Gastroesophageal sphincter (tissue), 3 donors: ENCODE measurements at regions not wholly inside any gene's neighbourhood (a gene's known extent, or its start where the extent isn't known, plus 50 kb on each side); places are given as distances from the start of the nearest gene placed in this dataset.

Source experiments
- CTCF ChIP-seq, 4 experiments: fragments of 200-600 bp in 2 of 4; fragments of 450-650 bp in 2 of 4; sonication (generic) in 1 of 4; IDR thresholded peaks; one replicate each; pipeline ENCODE4 v1.5.1; 2017 to 2019; ENCODE audit warnings: antibody characterized with exemption in 4 of 4, mild to moderate bottlenecking in 2 of 4, moderate library complexity in 2 of 4
- EP300 ChIP-seq: sonication (generic); formaldehyde crosslinking; IDR thresholded peaks from one replicate; pipeline ENCODE4 v1.6.1; 2017; ENCODE audit warnings: antibody characterized with exemption, mild to moderate bottlenecking
- POLR2A ChIP-seq, 2 donors: fragments of 450-650 bp; IDR thresholded peaks; one replicate each; pipeline ENCODE4 v1.6.1; 2017; ENCODE audit warnings: antibody characterized with exemption in 2 of 2, mild to moderate bottlenecking in 2 of 2, moderate library complexity in 1 of 2
- POLR2AphosphoS5 ChIP-seq: sonication (generic); formaldehyde crosslinking; IDR thresholded peaks from one replicate; pipeline ENCODE4 v1.6.1; 2017; ENCODE audit warnings: antibody characterized with exemption

- TF ChIP-seq CTCF (IDR thresholded peaks at IDR 0.05) (no peak), POLR2AphosphoS5 (no peak), POLR2A (IDR thresholded peaks at IDR 0.05) (no peak), EP300 (no peak)
These were observed 429.0 kb upstream of the RBFOX1 start for GRCh38 chr16:6903671-6904070.
